Upper lobe of left lung (tissue), 4 donors: ENCODE measurements at regions not wholly inside any gene's neighbourhood (a gene's known extent, or its start where the extent isn't known, plus 50 kb on each side); places are given as distances from the start of the nearest gene placed in this dataset.

Experiments used
- CTCF ChIP-seq, 6 experiments: fragments of 450-650 bp in 4 of 6; fragments of 200-600 bp in 2 of 6; sonication (generic) in 2 of 6; IDR thresholded peaks; one replicate each; pipeline ENCODE4 v1.5.1; 2016 to 2019; ENCODE audit warnings: antibody characterized with exemption in 6 of 6
- POLR2AphosphoS5 ChIP-seq, 2 donors: sonication (generic); formaldehyde crosslinking; IDR thresholded peaks; one replicate each; pipeline ENCODE4 v1.5.1; 2017; ENCODE audit warnings: antibody characterized with exemption in 2 of 2

DNA sequence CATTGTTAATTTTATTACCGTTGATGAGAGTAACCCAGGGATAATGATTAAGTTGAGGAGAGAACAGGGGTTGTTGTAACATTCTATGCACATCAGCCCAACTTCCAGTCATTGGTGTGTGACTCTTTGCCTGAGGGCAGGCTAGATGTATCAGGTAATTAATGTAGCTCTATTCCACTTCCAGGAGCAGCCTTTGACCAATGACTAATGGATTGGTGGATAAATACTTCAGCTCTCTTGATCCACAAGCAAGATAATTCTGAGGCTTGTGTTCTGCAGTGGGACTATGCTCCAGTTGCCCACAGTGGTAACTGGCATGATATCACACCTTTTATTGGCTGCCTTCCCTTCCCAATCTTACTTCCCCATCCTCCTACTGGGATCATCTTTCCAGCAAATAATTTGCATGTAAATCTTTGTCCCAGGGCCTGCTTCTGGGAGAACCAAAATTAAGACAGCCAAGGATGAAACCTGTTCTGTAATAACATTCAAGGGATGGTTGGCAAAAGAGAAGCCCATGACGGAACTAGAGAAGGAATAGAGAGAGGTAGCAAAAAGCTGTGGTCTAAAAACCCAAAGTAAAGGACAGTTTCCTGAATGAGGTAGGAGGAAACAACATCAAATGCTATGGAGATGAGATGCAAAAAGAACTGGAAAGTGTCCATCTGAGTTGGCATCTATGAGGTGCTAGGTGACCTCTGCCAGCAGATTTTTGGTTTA is 241.4 kb upstream of the RPS6KA3 start:
- TF ChIP-seq CTCF (IDR thresholded peaks at IDR 0.05) = no peak
- no peak for TF ChIP-seq POLR2AphosphoS5 (IDR thresholded peaks at IDR 0.05)
